ENCODE measurements at regions not wholly inside any gene's neighbourhood (a gene's known extent, or its start where the extent isn't known, plus 50 kb on each side); places are given as distances from the start of the nearest gene placed in this dataset.

DNA sequence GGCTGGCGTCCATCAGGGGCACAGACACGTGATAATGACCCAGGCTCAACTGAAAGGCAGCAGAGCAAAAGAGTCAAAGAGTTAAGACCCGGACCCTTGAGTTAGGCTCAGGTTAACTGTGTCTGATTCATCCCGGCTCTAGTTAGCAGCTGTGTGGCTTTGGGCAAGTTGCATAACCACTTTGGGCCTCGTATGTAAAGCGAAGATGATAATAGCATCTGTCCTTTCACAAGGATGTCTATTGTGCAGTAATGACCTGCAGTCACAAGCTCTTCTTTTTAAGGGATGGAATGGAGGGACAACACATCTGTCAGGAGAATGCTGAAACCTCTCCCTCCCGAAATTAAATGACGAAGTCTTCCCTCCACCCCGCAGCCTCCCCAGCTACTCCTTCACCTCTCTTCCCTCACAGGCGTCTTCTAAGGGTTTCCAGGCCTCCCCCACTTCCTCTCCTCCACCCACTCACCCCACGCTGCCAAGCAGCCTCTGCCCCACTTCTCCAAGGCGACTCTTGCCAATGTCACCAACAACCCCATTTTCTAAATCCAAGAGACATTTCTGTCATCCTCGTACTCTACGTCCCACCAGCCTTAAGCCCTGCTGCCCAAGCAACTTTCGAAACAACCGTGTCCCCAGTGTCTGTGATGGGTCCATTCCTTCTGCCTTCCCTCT lies 135.1 kb upstream of the ID2 start:
- Histone ChIP-seq H3K27ac (no peak overlapping the region), H3K4me1 (peaks cover 59% of the 10 kb centered on the region), H2AFZ (no peak overlapping the region), H3K4me3 (ENCODE audit: low read depth, low read length) (no peak overlapping the region), H3K79me2 (peaks cover 49% of the 10 kb centered on the region), H3K9me3 (ENCODE audit: control insufficient read depth, low read length) (no peaks in the 10 kb centered on the region), H3K4me2 (ENCODE audit: low read length) (no peak overlapping the region), H3K9ac (no peak overlapping the region), H3K27me3 (ENCODE audit: control insufficient read depth, insufficient read depth, low read length) (no peaks in the 10 kb centered on the region), H3K36me3 (ENCODE audit: control insufficient read depth, insufficient read depth, low read length) (no peaks in the 10 kb centered on the region)
- TF ChIP-seq, protein P1, sequence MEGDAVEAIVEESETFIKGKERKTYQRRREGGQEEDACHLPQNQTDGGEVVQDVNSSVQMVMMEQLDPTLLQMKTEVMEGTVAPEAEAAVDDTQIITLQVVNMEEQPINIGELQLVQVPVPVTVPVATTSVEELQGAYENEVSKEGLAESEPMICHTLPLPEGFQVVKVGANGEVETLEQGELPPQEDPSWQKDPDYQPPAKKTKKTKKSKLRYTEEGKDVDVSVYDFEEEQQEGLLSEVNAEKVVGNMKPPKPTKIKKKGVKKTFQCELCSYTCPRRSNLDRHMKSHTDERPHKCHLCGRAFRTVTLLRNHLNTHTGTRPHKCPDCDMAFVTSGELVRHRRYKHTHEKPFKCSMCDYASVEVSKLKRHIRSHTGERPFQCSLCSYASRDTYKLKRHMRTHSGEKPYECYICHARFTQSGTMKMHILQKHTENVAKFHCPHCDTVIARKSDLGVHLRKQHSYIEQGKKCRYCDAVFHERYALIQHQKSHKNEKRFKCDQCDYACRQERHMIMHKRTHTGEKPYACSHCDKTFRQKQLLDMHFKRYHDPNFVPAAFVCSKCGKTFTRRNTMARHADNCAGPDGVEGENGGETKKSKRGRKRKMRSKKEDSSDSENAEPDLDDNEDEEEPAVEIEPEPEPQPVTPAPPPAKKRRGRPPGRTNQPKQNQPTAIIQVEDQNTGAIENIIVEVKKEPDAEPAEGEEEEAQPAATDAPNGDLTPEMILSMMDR (IDR thresholded peaks at IDR 0.05) = no peak

DNA sequence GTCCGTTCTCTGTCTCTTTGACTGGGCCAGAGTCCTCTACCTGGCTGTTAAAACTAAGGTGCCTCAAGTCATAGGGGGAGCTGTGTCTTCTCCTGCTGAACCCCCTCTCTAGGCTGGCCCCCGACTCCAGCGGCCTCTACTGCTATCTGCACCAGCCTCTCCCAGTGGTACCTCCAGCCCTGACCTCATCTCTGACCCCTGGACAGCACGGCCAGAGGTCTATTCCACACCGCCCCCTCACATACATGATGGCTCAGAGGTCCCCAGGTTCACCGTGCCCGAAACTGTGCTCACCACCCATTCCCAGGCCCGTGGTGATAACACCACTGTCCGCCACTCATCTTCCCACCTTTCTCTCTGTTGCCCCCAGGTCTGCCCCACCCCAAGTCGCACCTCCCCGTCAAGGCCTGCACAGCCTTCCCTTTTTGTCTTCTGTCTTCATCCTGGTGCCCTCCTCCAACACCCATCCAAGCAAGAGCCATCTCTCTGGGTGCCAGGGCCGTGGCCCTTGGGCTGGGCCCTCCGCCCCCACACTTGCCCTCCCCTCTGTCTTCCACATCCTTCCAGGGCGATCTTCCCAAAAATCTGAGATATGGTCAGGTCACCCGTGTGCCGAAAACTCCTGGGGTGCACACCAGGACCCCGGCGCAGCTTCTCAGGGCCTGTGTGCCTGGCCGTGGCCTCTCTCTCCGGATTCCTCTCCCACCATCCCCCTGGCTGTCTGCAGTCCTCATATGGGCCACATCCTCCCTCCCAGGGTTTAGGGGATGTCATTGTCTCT lies 134.4 kb upstream of the ID2 start:
- H3K36me3 ChIP-seq (ENCODE audit: control insufficient read depth, insufficient read depth, low read length) = no peaks in the 10 kb centered on the region
- H3K4me1 ChIP-seq = peaks cover 57% of the 10 kb centered on the region
- H3K27ac ChIP-seq = peak overlapping the region; percentile 68
- peaks cover 55% of the 10 kb centered on the region for H3K79me2 ChIP-seq
- H3K27me3 ChIP-seq (ENCODE audit: control insufficient read depth, insufficient read depth, low read length) = no peaks in the 10 kb centered on the region
- no peaks in the 10 kb centered on the region for H3K9me3 ChIP-seq (ENCODE audit: control insufficient read depth, low read length)
- no peak overlapping the region for H3K9ac ChIP-seq
- no peak overlapping the region for H3K4me2 ChIP-seq (ENCODE audit: low read length)
- H3K4me3 ChIP-seq (ENCODE audit: low read depth, low read length) = no peak overlapping the region
- H2AFZ ChIP-seq = no peak overlapping the region
- TF ChIP-seq, protein P1 (IDR thresholded peaks at IDR 0.05) = no peak

DNA sequence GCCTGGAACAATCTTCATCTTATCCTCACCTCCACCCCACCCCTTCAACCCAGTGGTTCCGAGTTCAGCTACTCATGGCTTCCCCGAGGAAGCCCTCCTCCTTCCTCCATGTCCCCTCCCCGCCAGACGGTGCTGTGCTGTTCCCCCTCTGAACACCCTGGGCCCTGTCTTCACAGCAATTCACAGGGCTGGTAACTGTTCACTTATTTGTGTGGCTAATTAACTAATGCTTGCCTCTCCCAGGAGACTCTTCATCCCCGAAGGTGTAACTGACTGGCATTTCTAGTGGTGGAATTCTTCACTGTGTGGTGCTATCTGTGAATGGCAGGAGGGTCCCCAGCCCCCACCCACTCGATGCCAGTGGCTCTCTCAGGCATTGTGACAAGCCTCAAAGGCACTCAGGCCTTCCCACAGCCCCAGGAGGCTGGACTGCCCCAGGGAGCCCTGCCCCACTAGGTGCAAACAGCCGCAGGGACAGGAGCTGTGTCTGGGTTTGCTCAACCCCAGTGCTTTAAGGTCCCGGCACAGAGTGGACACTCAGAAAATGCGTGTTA lies 133.7 kb upstream of the ID2 start:
- H3K4me3 ChIP-seq (ENCODE audit: low read depth, low read length) = no peak overlapping the region
- no peaks in the 10 kb centered on the region for H3K9me3 ChIP-seq (ENCODE audit: control insufficient read depth, low read length)
- no peak overlapping the region for H3K9ac ChIP-seq
- peaks cover 50% of the 10 kb centered on the region for H3K4me1 ChIP-seq
- H3K36me3 ChIP-seq (ENCODE audit: control insufficient read depth, insufficient read depth, low read length) = no peaks in the 10 kb centered on the region
- H3K27me3 ChIP-seq (ENCODE audit: control insufficient read depth, insufficient read depth, low read length) = no peaks in the 10 kb centered on the region
- TF ChIP-seq, protein P1 (IDR thresholded peaks at IDR 0.05) = no peak
- no peak overlapping the region for H3K4me2 ChIP-seq (ENCODE audit: low read length)
- peak overlapping the region; percentile 68 for H3K27ac ChIP-seq
- peak overlapping the region; percentile 34 for H2AFZ ChIP-seq
- peaks cover 56% of the 10 kb centered on the region for H3K79me2 ChIP-seq

DNA sequence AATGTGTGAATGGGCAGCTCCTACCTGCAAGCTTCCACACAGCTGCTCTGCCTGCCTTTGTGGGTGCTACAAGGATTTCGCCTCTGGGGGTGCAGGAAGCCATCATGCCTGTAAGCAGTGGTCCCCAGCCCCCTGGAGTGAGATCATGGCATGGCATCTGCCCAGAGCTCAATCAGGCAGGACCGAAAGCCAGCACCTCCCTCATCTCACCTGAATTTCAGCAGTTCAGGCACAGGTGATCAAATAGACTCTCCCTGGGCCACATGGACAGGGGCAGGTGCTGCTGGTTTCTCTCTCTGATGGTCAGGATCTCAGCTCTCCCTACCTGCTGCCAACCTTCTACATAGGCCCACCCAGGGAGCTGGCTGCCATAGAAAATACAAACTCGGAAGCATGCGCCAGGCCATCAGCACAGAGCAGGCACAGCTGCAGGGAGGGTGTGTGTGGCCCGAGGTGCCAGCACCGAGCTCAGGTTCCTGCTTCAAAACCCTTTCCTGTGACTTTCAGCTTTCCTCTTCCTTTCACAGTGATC lies 133.2 kb upstream of the ID2 start:
- Histone ChIP-seq H3K27ac (peak overlapping the region; percentile 68), H2AFZ (peak overlapping the region; percentile 34), H3K4me3 (ENCODE audit: low read depth, low read length) (no peak overlapping the region), H3K36me3 (ENCODE audit: control insufficient read depth, insufficient read depth, low read length) (no peaks in the 10 kb centered on the region), H3K4me1 (peaks cover 45% of the 10 kb centered on the region), H3K27me3 (ENCODE audit: control insufficient read depth, insufficient read depth, low read length) (no peaks in the 10 kb centered on the region), H3K79me2 (peaks cover 58% of the 10 kb centered on the region), H3K9me3 (ENCODE audit: control insufficient read depth, low read length) (no peaks in the 10 kb centered on the region), H3K9ac (no peak overlapping the region), H3K4me2 (ENCODE audit: low read length) (no peak overlapping the region)
- TF ChIP-seq, protein P1 (IDR thresholded peaks at IDR 0.05) = no peak

Measured in parathyroid adenoma (tissue), 2 donors.